HG03378 (cell line): ENCODE measurements at regions not wholly inside any gene's neighbourhood (a gene's known extent, or its start where the extent isn't known, plus 50 kb on each side); places are given as distances from the start of the nearest gene placed in this dataset.

ENCODE experiments used
- ATAC-seq: cut with Tn5 transposase; IDR thresholded peaks from one replicate; pipeline ENCODE4 v1.9.1; 2021; ENCODE audit warnings: mild to moderate bottlenecking, moderate library complexity; ENCODE audit not compliant: unreplicated experiment

- ATAC-seq = no peak
Observed at GRCh38 chr6:134515986-134516385, 198.1 kb upstream of the SGK1 start.

DNA sequence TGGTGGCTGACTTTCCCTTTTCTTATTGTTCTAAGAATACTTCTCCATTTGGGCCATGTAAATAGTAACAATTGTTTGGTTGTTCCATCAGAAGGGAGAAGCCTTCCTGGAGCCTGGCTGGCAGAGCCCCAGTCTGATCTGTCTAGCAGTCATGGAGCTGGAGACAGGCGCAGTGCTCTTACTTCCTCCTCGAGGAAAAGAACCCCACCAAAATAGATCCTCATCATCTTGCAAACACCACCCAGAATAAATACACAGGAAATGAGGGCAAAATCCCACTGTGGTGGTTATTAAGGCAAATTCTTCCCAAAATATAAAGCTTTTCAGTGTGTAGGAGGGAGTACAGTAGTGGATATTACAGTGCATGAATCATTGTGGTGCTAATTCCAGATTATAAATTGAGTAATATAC lies 195.1 kb upstream of the SGK1 start:
- ATAC-seq = no peak

DNA sequence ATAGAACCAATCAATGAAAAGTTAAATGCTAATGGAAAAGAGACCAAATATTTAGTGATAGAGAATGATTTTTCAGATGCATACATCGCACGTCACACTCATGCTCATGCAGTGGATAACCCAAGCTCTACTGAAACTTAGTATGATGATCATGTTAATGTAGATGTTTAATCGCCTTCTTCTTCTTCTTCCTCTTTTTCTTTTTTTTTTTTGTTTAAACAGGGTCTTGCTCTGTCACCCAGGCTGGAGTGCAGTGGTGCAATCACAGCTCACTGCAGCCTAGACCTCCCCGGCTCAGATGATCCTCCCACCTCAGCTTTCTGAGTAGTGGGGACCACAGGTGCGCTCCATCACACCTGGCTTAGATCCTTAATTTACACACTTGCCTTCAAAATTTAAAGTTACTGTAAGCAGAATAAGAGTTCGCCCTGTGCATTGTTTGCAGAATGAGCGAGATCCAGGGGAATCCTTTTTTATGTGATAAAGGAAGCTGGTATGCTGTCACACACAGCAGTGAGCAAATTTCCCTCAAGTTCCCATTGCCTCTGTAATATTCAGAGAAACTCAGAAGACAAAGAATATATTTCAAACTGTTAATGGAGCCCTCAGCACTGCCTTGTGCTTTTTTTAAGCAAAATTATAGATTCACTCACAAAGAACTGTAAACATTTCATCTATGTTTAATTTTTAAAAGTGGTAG lies 194.2 kb upstream of the SGK1 start:
- no peak for ATAC-seq

DNA sequence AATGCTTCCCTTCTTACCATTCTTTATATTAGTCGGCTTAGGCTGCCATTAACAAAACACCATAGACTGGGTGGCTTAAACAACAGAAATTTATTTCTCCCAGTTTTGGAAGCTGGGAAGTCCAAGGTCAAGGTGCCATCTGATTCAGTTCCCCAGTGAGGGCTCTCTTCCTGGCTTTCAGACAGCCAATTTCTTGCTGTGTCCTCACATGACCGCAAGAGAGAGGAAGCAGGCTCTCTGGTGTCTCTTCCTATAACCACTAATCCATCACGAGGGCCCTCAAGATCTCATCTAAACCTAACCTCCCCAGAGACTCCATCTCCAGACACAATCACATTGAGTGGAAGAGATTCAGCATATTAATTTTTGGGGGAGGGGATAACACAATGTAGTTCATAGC lies 193.0 kb upstream of the SGK1 start:
- ATAC-seq = no peak

- ATAC-seq = no peak
Observed at GRCh38 chr6:134510142-134510541, 192.2 kb upstream of the SGK1 start.

DNA sequence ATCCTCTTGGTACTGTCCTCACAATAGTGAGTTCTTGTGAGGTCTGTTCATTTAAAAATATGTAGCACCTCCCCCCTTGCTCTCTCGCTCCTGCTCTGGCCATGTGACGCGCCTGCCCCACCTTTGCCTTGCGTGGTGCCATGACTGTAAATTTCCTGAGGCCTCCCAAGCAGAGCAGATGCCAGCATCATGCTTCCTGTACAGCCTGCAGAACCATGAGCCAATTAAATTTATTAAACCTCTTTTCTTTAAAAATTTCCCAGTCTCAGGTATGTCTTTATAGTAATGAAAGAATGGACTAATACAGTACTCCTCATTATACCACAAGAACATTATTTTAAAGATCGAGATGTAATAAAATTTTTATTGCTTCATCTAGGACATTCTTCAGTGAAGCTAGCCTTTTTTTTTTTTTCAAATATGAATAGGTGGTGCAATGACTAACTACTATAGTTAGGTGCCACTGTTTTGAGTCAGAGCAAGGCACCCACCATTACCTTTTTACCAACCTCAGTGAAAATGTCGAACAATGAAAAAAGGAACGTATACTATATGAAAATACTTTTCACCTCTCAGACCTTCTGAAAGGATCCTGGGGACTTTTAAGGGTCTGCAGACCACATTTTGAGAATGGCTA lies 191.1 kb upstream of the SGK1 start:
- no peak for ATAC-seq

DNA sequence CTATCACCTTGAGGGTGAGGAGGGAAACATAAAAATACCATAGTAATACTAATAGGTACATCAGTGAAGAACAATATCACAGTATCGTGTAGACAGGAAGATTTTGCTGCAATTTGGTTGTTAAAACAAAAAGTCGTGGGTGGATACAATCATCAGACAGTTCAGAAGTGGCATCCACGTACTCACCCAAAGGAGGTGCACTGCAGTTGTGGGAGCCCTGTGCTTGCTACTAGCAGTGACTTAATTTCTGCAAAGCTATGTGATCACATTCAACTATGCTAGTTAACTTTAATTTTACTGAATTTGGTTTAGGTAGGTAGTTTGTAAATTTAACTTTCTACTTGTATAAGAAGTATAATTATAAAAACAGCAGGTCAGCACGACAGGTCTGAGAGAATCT lies 188.2 kb upstream of the SGK1 start:
- ATAC-seq = no peak

- ATAC-seq = no peak
Observed at GRCh38 chr6:134503585-134504281, 185.8 kb upstream of the SGK1 start.

DNA sequence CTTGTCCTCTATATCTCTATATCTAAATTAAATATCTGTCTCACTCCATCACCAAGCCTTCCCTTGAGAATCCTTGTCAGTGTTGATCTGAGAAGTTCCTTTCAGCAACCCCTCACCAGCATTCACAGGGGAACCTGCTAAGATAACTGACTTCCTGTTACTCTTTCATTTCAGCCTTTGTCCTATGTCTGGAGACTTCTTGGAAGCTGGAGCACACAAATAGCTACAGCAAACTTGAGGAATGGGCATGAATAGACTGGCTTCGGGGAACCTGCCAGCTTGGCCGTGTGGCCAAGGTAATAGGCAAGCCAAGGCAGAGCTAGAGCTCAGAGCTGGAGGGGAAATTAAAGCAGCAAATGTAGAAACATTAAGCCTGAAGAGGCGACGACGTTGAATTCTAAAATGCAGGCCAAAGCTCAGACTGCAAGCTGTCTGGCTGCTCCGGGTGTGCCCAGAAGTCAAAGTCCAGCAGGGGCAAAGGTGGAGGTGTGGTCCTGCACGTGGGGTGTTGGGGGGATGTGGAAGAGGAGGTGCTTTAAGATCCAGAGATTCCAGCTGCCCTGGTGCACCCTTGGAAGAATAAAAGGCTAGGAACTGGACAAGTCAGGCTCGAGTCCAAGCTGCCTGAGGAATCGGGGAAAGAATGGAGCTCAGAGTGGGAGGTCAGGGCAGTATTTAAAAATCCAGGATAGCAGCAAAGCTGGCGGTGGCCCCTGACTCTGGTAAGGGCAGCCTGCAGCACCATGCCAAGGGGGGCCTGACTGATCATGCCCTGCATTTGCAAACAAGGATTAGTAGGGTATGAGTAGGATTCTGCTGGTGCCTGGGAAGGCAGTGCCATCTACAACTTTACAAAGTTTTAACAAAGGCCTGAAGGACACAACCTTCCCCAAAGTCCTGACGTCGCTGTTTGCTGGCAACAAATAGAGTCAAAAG lies 185.0 kb upstream of the SGK1 start:
- ATAC-seq = no peak

DNA sequence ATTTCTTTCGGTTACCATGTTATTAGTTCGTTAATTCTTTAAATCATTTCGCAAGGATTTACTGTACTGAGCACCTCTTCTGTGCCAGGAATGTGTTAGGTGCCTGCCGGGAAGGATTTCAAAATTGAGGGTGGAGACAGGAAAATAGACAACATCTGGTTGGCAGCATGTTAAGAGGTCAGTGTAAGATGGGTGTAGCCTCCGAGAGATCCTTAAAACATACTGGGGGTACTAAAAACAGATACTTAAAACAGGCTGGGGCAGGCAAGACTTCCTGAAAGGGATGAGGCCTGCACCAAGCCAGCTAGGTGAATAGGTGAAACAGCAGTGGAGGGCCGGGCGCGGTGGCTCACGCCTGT lies 178.0 kb upstream of the SGK1 start:
- no peak for ATAC-seq

DNA sequence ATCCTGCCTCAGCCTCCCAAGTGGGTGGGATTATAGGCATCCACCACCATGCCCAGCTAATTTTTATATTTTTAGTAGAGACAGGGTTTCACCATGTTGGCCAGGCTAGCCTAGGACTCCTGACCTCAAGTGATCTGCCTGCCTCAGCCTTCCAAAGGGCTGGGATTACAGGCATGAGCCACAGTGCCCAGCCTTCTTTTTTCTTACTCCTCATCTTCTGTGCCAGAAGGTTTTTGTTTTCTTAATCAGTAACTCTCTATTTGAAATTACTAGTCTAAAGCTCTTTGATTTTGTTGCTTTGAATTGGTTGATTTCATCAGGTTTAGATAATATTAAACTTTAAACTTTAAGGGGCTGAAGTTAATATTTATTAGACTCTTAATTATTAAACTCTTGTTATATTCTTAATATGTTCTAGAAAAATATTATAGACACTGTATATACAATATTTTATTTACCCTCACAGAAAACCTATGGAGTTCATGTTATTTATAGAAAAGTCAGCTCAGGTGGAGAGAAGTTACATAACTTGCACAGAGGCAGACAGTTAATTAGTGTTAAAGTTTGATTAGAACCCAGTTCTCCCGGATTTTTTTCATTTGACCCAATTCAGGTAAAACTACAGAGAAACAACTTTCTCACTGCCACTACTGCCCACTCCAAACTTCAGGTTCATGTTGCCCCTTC lies 177.4 kb upstream of the SGK1 start:
- no peak for ATAC-seq

- ATAC-seq = no peak
Observed at GRCh38 chr6:134493789-134494188, 175.9 kb upstream of the SGK1 start.

DNA sequence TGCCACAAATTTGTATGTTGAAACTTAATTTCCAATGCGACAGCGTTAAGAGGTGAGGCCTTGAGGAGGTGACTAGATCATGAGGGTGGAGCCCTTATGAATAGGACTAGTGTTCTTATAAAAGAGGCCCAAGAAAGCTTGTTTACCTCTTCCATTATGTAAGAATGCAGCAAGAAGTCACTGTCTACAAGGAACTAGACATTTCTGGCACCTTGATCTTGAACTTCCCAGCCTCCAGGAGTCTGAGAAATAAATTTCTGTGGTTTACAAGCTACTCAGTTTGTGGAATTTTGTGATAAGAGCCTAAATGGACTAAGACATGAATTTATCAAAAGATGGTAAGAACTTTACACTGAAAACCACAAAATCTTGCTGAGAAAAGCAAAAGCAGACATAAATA lies 173.6 kb upstream of the SGK1 start:
- ATAC-seq = no peak

GRCh38 chr6:134482593-134483270 lies 164.8 kb upstream of the SGK1 start:
- no peak for ATAC-seq

- no peak for ATAC-seq
Observed at GRCh38 chr6:134481966-134482365, 164.1 kb upstream of the SGK1 start.

GRCh38 chr6:134480593-134480992 lies 162.7 kb upstream of the SGK1 start:
- no peak for ATAC-seq

- ATAC-seq = no peak
Observed at GRCh38 chr6:134478764-134479399, 161.0 kb upstream of the SGK1 start.

- no peak for ATAC-seq
Observed at GRCh38 chr6:134477991-134478635, 160.2 kb upstream of the SGK1 start.

DNA sequence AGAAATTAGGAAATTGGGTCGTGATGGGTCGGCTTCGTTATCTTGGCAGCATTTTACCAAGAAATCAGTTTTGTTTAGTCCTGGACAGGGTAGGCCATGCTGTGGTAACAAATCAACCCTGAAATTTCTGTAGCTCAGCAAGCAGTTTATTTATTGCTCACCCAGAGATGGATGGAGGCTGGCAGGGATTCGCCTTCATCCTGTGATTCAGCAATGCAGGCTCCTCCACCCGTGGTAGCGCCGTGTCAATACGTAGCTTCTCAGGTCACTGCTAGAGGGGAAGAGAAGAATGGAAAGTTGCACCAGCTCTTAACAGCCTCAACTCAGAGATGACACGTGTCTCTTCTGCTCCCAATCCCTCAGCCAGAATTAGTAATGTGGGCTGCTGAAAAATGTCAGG lies 157.0 kb upstream of the SGK1 start:
- no peak for ATAC-seq
